ENCODE measurements at regions not wholly inside any gene's neighbourhood (a gene's known extent, or its start where the extent isn't known, plus 50 kb on each side); places are given as distances from the start of the nearest gene placed in this dataset.
"Not testable (repeated sequence)": the region's sequence is repeated elsewhere in the genome, so short reads cannot be mapped to it uniquely, and the experiment has no call there.

DNA sequence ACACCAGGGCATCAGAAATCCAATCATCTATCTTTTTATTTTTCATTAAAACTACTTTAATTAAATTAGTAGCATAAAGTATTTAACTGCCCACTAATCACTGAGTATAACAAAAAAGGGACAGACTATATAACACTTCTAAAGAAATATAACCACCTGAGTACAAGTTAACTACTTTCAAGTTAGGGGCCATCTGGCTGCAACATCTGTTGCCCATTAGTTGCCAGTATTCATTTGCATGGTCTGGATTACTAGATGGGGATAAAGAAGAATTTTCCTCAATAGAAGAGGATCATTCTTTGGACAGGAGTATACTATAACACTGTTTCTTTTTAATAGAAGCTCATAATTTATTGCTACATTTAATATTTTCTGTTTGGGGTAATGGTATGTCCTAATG is 446.4 kb downstream of the AMY1C start:
- TF ChIP-seq CTCF (IDR thresholded peaks at IDR 0.05; ENCODE audit: unreplicated experiment), result no peak
- Mint-ChIP-seq H3K36me3 (ENCODE audit: insufficient read depth) (no peaks in the 10 kb centered on the region), H3K4me3 (ENCODE audit: low read depth) (no peak overlapping the region), H3K4me1 (ENCODE audit: low read depth) (no peaks in the 10 kb centered on the region), H3K9me3 (ENCODE audit: low read depth) (no peaks in the 10 kb centered on the region), H3K27ac (no peak overlapping the region), H3K27me3 (no peaks in the 10 kb centered on the region)
- DNase-seq (ENCODE audit: low spot score, unreplicated experiment), result no peak

DNA sequence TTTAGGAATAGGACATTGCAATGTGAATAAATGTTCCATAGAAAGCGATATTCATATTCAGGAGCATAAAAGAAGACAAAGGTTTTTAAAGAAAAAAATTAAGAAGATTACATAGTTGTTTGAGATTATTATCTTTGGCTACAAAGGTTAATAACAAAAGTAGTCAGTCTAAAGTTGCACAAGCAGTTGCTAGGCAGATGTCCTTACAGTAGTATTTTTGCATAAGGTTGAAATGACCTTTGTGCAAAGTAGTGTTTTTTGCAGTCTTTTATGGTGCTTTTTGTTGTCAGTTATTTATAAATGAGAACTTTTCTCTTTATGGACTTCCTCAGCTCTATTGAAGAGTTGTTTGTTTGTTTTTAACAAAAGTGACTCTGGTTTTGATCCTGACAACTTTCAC is 447.8 kb downstream of the AMY1C start:
- TF ChIP-seq CTCF (IDR thresholded peaks at IDR 0.05; ENCODE audit: unreplicated experiment), result no peak
- H3K4me1 Mint-ChIP-seq (ENCODE audit: low read depth), result no peaks in the 10 kb centered on the region
- no peak overlapping the region for H3K4me3 Mint-ChIP-seq (ENCODE audit: low read depth)
- H3K27ac Mint-ChIP-seq, result no peak overlapping the region
- DNase-seq (ENCODE audit: low spot score, unreplicated experiment), result no peak
- no peaks in the 10 kb centered on the region for H3K27me3 Mint-ChIP-seq
- no peaks in the 10 kb centered on the region for H3K9me3 Mint-ChIP-seq (ENCODE audit: low read depth)
- no peaks in the 10 kb centered on the region for H3K36me3 Mint-ChIP-seq (ENCODE audit: insufficient read depth)

DNA sequence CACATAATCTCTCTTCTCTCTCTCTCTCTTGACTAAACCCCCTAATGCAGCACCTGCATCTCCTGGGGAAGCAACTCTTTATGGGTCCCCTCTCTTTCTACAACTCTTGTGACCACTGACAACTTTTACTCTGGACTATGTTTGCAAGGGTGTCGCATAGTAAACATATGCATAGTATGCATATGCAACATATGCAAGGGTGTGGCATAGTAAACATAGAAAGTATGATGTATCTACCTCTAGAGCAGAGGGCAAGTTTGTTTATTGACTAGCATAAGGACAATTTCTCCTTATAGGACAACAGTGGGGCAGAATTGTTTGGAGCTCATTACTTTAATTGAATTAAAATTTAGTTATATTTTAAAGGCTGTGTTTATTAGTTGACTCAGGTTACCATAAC is 462.5 kb downstream of the AMY1C start:
- no peaks in the 10 kb centered on the region for H3K36me3 Mint-ChIP-seq (ENCODE audit: insufficient read depth)
- H3K4me1 Mint-ChIP-seq (ENCODE audit: low read depth), result no peaks in the 10 kb centered on the region
- H3K27ac Mint-ChIP-seq, result no peak overlapping the region
- peaks cover 10% of the 10 kb centered on the region for H3K9me3 Mint-ChIP-seq (ENCODE audit: low read depth)
- DNase-seq (ENCODE audit: low spot score, unreplicated experiment), result no peak
- H3K4me3 Mint-ChIP-seq (ENCODE audit: low read depth), result no peak overlapping the region
- no peak for TF ChIP-seq CTCF (IDR thresholded peaks at IDR 0.05; ENCODE audit: unreplicated experiment)
- no peaks in the 10 kb centered on the region for H3K27me3 Mint-ChIP-seq

GRCh38 chr1:104217395-104217986 is 467.8 kb downstream of the AMY1C start:
- not testable (repeated sequence) for DNase-seq (ENCODE audit: low spot score, unreplicated experiment); H3K27ac Mint-ChIP-seq; H3K4me3 Mint-ChIP-seq (ENCODE audit: low read depth); H3K36me3 Mint-ChIP-seq (ENCODE audit: insufficient read depth); H3K4me1 Mint-ChIP-seq (ENCODE audit: low read depth); H3K27me3 Mint-ChIP-seq
- peaks cover 30% of the 10 kb centered on the region for H3K9me3 Mint-ChIP-seq (ENCODE audit: low read depth)

DNA sequence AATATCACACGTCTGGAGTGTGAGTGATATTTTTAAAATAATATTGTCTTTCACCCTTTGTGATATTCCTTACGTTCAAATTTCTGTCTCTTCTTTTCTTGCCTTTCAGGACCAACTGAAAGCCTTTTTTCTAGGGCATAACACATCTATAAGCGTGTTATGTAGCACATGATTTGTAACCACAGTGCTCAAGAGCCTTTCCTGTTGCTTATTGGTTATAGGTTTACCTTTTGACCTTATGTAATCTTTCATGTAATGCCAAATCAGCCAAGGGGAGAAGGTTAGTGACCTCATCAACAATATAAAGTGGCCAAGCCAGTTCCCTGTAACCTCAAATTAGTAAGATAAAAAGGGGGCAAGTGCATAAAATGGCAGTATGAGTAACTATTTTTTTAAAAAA is 480.2 kb downstream of the AMY1C start:
- peaks cover 12% of the 10 kb centered on the region for H3K4me1 Mint-ChIP-seq (ENCODE audit: low read depth)
- H3K27me3 Mint-ChIP-seq, result no peaks in the 10 kb centered on the region
- no peak for TF ChIP-seq CTCF (IDR thresholded peaks at IDR 0.05; ENCODE audit: unreplicated experiment)
- no peak for DNase-seq (ENCODE audit: low spot score, unreplicated experiment)
- H3K36me3 Mint-ChIP-seq (ENCODE audit: insufficient read depth), result no peaks in the 10 kb centered on the region
- peak overlapping the region; percentile 41 for H3K27ac Mint-ChIP-seq
- no peak overlapping the region for H3K4me3 Mint-ChIP-seq (ENCODE audit: low read depth)
- no peaks in the 10 kb centered on the region for H3K9me3 Mint-ChIP-seq (ENCODE audit: low read depth)

- H3K9me3 Mint-ChIP-seq (ENCODE audit: low read depth), result no peaks in the 10 kb centered on the region
- H3K27ac Mint-ChIP-seq, result no peak overlapping the region
- no peak overlapping the region for H3K4me3 Mint-ChIP-seq (ENCODE audit: low read depth)
- no peaks in the 10 kb centered on the region for H3K36me3 Mint-ChIP-seq (ENCODE audit: insufficient read depth)
- H3K27me3 Mint-ChIP-seq, result peaks cover 3% of the 10 kb centered on the region
- TF ChIP-seq CTCF (IDR thresholded peaks at IDR 0.05; ENCODE audit: unreplicated experiment), result no peak
- peaks cover 12% of the 10 kb centered on the region for H3K4me1 Mint-ChIP-seq (ENCODE audit: low read depth)
- DNase-seq (ENCODE audit: low spot score, unreplicated experiment), result no peak
Measured at GRCh38 chr1:104231676-104232075, 482.0 kb downstream of the AMY1C start.

Data from progenitor cell of endocrine pancreas (in vitro differentiated cells).